ENCODE measurements at regions not wholly inside any gene's neighbourhood (a gene's known extent, or its start where the extent isn't known, plus 50 kb on each side); places are given as distances from the start of the nearest gene placed in this dataset.

- TF ChIP-seq CTCF (IDR thresholded peaks at IDR 0.05) (no peak), POLR2A (IDR thresholded peaks at IDR 0.05) (no peak)
Measured at GRCh38 chr17:15161395-15161794, 103.7 kb downstream of the PMP22 start.
